Activated T-cell treated with anti-CD3 and anti-CD28 coated beads for 1 hour (primary cell): ENCODE measurements at regions not wholly inside any gene's neighbourhood (a gene's known extent, or its start where the extent isn't known, plus 50 kb on each side); places are given as distances from the start of the nearest gene placed in this dataset.

Source experiments
- DNase-seq: peaks from one replicate; pipeline ENCODE4 v3.0.0-alpha.2; 2020; ENCODE audit warnings: low read depth

DNA sequence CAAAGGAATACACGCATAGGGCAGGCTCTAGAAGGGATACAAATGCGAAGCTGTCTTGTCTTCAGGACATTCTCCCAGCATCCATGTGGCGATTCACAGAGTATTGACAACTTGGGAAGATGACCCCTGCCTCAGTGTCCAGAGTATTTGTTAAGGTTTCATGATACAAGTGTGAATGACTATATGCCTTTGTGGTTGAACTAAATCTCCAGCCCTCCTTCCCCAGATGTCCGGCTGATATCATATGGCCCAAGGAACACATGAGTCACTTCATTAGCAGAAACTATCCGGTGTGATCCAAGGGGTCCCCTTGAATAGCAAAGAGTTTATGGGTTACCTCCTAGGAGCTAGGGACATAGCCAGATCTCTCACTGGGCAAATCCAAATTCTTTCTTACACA is 151.0 kb downstream of the INSIG2 start:
- DNase-seq: no peak

DNA sequence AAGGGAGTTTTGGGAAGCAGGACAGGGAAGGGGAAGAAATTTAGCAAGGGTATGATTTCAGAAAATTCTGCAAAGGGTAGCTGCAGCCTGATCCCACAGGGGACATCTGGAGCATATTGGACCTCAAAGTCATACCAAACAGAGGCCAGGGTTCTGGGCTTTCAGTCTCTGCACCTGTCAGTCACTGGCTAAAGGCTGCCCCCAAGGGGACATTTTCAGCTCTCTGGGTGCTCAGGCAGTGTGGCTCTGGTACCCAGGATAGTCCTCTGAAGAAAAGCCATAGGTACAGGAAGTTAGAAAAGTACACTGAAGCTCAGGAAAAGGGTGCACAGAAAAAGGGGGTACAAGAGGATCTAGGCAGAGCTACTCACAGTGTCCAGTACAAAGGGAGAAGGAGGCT is 149.2 kb downstream of the INSIG2 start:
- no peak for DNase-seq

DNA sequence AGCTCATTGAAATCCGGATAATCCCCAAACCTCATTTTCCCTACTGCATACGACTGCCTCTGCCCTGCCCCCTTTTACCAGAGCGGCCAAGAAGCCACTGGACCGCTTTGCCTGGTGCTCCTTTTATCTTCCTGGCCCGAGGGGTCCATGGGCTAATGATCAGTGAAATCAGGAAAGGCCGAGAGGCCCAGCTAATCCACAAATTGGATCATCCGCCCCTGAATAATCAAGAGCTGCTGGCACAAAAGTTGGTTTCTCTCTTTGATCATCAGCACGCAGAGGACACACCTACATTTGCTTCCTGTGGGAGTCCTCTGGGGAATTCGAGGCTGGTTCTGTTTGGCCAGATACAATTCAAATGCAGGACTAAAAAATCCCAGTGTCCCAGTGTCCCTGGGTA is 144.5 kb downstream of the INSIG2 start:
- DNase-seq: no peak

DNA sequence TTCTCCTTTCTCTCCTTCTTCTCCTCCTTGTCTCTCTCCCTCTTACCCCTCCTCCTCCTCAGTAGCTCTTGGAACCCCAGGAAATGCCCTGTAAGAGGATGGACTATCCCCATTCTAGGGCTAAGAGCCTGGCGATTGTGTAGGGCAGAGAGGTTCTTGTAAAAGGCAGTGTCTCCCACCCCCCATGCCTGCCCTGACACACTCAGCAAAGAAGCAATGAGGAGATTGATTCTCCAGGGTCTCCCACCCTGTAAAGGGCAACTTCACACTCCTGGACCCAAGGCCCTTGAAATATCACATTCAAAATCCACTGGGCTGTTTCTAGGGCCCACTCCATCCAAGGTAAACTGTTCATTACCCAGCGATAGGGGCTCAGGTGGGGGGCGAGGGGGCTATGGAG is 144.1 kb downstream of the INSIG2 start:
- DNase-seq: no peak

GRCh38 chr2:118231759-118232158 is 143.5 kb downstream of the INSIG2 start:
- no peak for DNase-seq

GRCh38 chr2:118227698-118228508 is 139.6 kb downstream of the INSIG2 start:
- no peak for DNase-seq

- no peak for DNase-seq
Observed at GRCh38 chr2:118225666-118226065, 137.4 kb downstream of the INSIG2 start.

- DNase-seq: no peak
Observed at GRCh38 chr2:118224895-118225311, 136.6 kb downstream of the INSIG2 start.

GRCh38 chr2:118223992-118224894 is 136.0 kb downstream of the INSIG2 start:
- DNase-seq: peak; percentile 20

DNA sequence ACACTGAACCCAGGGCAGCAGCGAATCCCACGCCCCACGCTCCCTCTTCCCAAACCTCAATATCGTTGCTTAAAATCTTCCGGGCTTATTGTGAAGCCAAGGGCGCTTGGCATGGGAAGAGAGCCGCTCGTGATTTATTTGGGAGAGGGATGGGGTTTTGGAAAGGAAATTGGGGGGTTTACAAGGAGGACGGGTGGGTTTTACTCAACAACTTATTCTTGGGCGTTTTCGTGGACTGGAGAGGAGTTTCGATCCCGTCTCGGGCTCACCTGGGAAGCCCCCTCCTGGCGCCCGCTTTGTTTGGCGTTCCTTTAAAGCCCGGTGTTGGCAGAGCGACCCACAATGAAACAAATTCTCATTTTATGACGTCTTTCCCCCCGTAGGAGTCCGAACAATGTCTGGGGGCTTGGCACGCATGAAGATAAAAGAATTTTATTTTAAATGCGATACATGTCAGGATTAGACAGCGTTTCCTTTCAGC is 135.3 kb downstream of the INSIG2 start:
- no peak for DNase-seq

DNA sequence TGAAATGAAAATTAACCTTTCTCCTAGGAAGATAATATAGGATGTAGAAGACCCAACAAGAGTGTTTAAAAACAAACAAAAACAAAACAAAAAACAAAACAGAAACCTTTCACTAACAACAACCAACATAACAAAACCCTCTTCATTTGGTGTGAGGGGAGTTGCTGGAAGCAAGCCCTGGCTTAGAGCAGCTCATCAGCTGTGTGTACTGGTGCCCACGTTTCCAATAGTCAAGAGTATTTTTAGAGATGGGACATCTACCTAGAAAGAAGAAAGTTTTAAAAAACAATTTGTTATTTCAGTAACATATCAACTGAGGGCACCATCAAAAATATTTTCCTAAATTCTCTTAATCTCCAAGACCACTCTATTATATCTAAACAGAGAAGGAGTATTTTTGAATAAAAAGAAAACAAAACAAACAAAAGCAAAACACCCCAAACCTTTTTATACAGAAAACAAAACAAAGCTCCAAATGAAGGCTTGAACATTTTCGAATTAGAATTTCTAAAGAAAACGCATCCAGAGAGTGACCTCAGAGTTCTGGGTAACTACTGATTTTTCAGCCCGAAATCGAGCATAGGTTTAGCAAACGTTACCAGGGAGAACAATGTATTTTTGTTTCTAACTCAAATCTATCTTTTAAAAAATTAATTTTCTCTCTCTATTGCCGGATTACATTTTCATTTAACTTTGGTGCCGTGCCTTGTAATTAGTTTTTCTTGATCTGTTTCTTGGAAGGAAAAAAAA is 134.6 kb downstream of the INSIG2 start:
- no peak for DNase-seq

GRCh38 chr2:118222273-118222594 is 134.0 kb downstream of the INSIG2 start:
- no peak for DNase-seq

DNA sequence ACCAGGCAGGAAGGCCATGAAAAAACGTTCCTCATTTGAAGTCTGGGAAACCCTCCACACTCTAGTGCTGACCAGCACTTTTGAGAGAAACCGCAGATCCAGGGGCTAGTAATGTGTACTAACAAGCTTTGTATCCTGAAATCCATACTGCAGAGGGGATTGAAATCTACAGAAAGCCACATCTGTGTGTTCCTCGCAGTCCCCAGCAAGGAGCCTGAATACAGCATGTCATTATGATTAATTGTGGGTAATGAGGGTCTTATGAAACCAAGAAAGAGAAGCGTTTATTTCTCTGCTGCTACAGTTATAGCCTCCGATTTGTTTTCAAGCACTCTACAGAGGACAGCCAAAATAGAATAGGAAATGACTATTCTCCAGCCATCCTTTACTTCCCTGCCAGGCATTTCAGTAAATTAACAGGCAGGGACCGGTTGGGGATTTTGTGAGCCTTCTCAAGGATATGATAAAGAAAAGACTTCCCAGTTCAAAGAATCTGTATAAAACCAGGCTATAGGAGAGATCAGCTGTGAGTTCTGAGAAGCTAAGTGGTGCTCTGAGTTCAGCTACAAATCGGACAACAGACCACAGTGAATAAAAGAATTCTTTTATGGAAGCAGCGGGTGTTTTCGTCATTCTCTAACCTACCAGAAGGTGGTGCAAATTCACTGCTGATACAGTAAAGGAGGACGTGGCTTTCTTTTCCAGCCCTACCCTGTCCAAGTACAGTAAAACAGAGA is 133.4 kb downstream of the INSIG2 start:
- no peak for DNase-seq

DNA sequence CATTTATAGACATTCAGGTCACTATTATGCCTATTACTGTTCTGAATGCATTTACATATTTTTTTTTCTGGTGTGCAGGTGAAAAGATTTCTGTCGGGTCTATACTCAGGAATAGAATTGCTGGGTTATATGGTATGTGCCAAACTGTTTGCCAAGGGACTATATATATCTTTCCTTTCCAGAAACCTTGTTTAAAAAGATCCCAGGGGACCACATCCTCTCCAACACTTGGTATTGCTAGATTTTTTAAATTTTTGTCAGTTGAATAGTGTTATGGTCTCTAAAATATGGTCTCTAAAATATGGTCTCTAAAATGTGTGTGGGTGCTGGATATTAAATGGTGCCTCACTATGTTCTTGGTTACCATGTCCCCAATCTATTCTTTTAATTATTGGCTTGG is 131.3 kb downstream of the INSIG2 start:
- no peak for DNase-seq

- DNase-seq: no peak
Observed at GRCh38 chr2:118216224-118216623, 128.0 kb downstream of the INSIG2 start.

GRCh38 chr2:118209727-118210126 is 121.5 kb downstream of the INSIG2 start:
- no peak for DNase-seq

DNA sequence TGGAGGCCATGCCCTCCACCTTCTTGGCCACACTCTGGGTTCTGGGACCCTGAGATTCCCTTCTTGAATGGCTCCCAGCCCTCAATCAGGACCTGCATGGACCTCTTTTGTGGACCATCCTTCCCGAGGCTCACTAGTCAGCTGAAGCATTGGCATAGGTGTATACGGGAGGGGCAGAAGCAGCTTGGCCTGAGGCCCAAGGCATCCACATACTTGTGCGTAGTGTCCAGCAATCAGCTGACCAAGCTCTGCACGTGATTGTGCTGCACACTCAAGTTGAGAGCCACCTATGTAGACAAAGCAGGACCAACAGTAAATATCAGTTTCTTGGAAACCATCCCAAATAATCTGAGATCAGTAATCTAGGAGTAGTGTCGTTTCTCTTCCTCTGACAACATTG is 119.6 kb downstream of the INSIG2 start:
- DNase-seq: no peak

DNA sequence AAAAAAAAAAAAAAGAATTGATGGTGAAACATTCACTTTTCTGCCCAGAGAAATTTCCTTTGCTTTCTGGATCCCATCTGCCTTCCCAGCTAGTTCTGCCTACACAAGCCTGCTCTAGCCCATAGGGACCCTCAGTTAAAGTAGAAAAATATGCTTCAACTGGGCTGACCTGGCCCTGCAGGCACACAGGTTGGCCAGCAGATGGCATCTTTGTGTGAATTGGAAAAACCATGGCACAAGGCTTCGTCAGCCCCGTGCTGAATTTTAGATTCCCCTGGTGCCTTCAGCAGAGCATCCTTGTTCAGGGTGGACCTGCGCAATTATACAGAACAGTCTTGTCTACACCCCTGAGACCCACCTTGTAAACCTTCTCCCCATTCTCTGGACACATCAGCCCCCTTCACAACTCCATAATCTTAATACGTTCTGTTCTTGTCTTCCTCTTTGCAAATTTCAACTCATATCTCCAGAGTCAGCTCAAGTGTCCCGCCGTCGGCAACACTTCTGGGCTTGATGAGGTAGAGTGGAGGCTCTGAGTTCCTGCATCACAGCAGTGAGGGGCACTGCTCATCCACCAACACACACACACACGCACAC is 114.5 kb downstream of the INSIG2 start:
- peak; percentile 22 for DNase-seq

- DNase-seq: no peak
Observed at GRCh38 chr2:118198268-118198667, 110.0 kb downstream of the INSIG2 start.

GRCh38 chr2:118197011-118197675 is 108.9 kb downstream of the INSIG2 start:
- DNase-seq: no peak

DNA sequence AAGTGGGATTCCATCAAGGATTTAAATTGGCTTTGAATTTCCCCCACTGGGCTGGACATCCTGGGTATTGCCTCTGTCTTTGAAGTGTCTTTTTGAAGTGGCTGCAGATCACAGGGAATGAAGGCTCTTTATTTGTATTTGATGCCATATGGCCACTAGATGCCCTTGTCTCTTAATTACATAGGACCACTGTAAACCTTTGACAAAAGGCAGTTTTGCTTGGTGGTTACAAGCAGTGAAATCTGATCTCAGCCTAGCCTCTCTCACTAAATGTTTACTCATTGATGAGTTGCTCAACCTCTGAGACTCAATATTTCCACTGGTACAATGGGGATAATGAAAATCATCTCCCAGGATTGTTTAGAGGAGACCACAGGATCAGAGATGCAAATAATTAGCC is 102.2 kb downstream of the INSIG2 start:
- DNase-seq: no peak
